KMS-11 (cell line): ENCODE measurements at regions not wholly inside any gene's neighbourhood (a gene's known extent, or its start where the extent isn't known, plus 50 kb on each side); places are given as distances from the start of the nearest gene placed in this dataset.

Experiments used
- H2AFZ ChIP-seq: fragments of 200-600 bp; sonication (generic); 2 replicates; pipeline ENCODE4 v1.6.1; 2016; ENCODE audit warnings: antibody characterized with exemption, mixed run types, low read depth
- H3K27ac ChIP-seq: fragments of 200-600 bp; sonication (generic); 2 replicates; pipeline ENCODE4 v1.6.1; 2016; ENCODE audit warnings: mild to moderate bottlenecking, mixed run types
- H3K27me3 ChIP-seq: fragments of 200-600 bp; sonication (generic); 2 replicates; pipeline ENCODE4 v1.6.1; 2017; ENCODE audit warnings: mild to moderate bottlenecking, low read depth, mixed run types, moderate library complexity; ENCODE audit not compliant: insufficient read depth
- H3K36me3 ChIP-seq: fragments of 200-600 bp; sonication (generic); 2 replicates; pipeline ENCODE4 v1.6.1; 2017; ENCODE audit warnings: mild to moderate bottlenecking, mixed run types; ENCODE audit not compliant: insufficient read depth
- H3K4me1 ChIP-seq: fragments of 200-600 bp; sonication (generic); 2 replicates; pipeline ENCODE4 v1.6.1; 2016; ENCODE audit warnings: mild to moderate bottlenecking, low read depth, mixed run types; ENCODE audit not compliant: poor library complexity, severe bottlenecking
- H3K4me2 ChIP-seq: fragments of 200-600 bp; sonication (generic); 2 replicates; pipeline ENCODE4 v1.7.0; 2016; ENCODE audit warnings: mild to moderate bottlenecking, mixed run types
- H3K4me3 ChIP-seq: fragments of 200-600 bp; sonication (generic); IDR thresholded peaks from 2 replicates; pipeline ENCODE4 v1.6.1; 2017; ENCODE audit warnings: low read depth, low read length, mixed read lengths; ENCODE audit not compliant: insufficient read depth
- H3K79me2 ChIP-seq: fragments of 200-600 bp; sonication (generic); 2 replicates; pipeline ENCODE4 v1.6.1; 2016; ENCODE audit warnings: low read depth, mixed run types; ENCODE audit not compliant: insufficient read depth
- H3K9ac ChIP-seq: fragments of 200-600 bp; sonication (generic); 2 replicates; pipeline ENCODE4 v1.6.1; 2016; ENCODE audit warnings: mild to moderate bottlenecking, mixed run types
- H4K20me1 ChIP-seq: fragments of 200-600 bp; sonication (generic); 2 replicates; pipeline ENCODE4 v1.6.1; 2016; ENCODE audit warnings: mild to moderate bottlenecking, mixed run types; ENCODE audit not compliant: insufficient read depth
- CTCF ChIP-seq: fragments of 200-600 bp; sonication (generic); conservative IDR thresholded peaks from 2 replicates; pipeline ENCODE4 v1.6.1; 2017; ENCODE audit warnings: low read depth, mild to moderate bottlenecking, antibody characterized with exemption, low read length, moderate library complexity, mixed read lengths

- no peaks in the 10 kb centered on the region for H4K20me1 ChIP-seq
- H3K4me2 ChIP-seq, result no peak overlapping the region
- no peak overlapping the region for H3K27ac ChIP-seq
- peaks cover 22% of the 10 kb centered on the region for H3K4me1 ChIP-seq
- no peaks in the 10 kb centered on the region for H3K79me2 ChIP-seq
- no peak overlapping the region for H2AFZ ChIP-seq
- H3K36me3 ChIP-seq, result no peaks in the 10 kb centered on the region
- H3K4me3 ChIP-seq, result no peak overlapping the region
- TF ChIP-seq CTCF, result no peak
- no peak overlapping the region for H3K9ac ChIP-seq
- H3K27me3 ChIP-seq, result no peaks in the 10 kb centered on the region
Observed at GRCh38 chr10:104580321-104580720, 60.8 kb upstream of the SORCS3 start.

GRCh38 chr10:104580774-104581675 lies 60.1 kb upstream of the SORCS3 start:
- Histone ChIP-seq H3K4me2 (no peak overlapping the region), H3K36me3 (no peaks in the 10 kb centered on the region), H3K79me2 (no peaks in the 10 kb centered on the region), H3K27ac (no peak overlapping the region), H3K4me1 (peaks cover 22% of the 10 kb centered on the region), H3K9ac (no peak overlapping the region), H3K4me3 (no peak overlapping the region), H3K27me3 (no peaks in the 10 kb centered on the region), H2AFZ (no peak overlapping the region), H4K20me1 (no peaks in the 10 kb centered on the region)
- peak; percentile 88 for TF ChIP-seq CTCF

GRCh38 chr10:104581884-104582601 lies 59.0 kb upstream of the SORCS3 start:
- no peak overlapping the region for H3K9ac ChIP-seq
- TF ChIP-seq CTCF, result no peak
- peak overlapping the region; percentile 7; the same call in 1 of the 2 replicates for H2AFZ ChIP-seq
- no peaks in the 10 kb centered on the region for H3K36me3 ChIP-seq
- H3K27ac ChIP-seq, result peak overlapping the region; percentile 50; the same call in 1 of the 2 replicates
- no peaks in the 10 kb centered on the region for H4K20me1 ChIP-seq
- no peak overlapping the region for H3K4me3 ChIP-seq
- H3K4me1 ChIP-seq, result peaks cover 22% of the 10 kb centered on the region
- H3K79me2 ChIP-seq, result no peaks in the 10 kb centered on the region
- H3K27me3 ChIP-seq, result no peaks in the 10 kb centered on the region
- H3K4me2 ChIP-seq, result peak overlapping the region; percentile 29; the same call in 1 of the 2 replicates

GRCh38 chr10:104582602-104582951 lies 58.5 kb upstream of the SORCS3 start:
- Histone ChIP-seq H3K27ac (peak overlapping the region; percentile 50), H3K4me1 (peaks cover 22% of the 10 kb centered on the region), H4K20me1 (no peaks in the 10 kb centered on the region), H3K27me3 (no peaks in the 10 kb centered on the region), H3K36me3 (no peaks in the 10 kb centered on the region), H3K79me2 (no peaks in the 10 kb centered on the region), H3K4me3 (no peak overlapping the region), H3K4me2 (peak overlapping the region; percentile 33; the same call in 1 of the 2 replicates), H3K9ac (peak overlapping the region; percentile 5; the same call in 1 of the 2 replicates), H2AFZ (peak overlapping the region; percentile 7; the same call in 1 of the 2 replicates)
- no peak for TF ChIP-seq CTCF
